VCaP (cell line): ENCODE measurements at regions not wholly inside any gene's neighbourhood (a gene's known extent, or its start where the extent isn't known, plus 50 kb on each side); places are given as distances from the start of the nearest gene placed in this dataset.

Source experiments
- H3K27ac ChIP-seq: fragments of 450-650 bp; 2 replicates; pipeline ENCODE4 v1.5.1; 2017
- TF ChIP-seq, protein P1 (sequence below): fragments of 450-650 bp; conservative IDR thresholded peaks from 2 replicates; pipeline ENCODE4 v1.5.1; 2017; ENCODE audit warnings: mild to moderate bottlenecking, moderate library complexity

DNA sequence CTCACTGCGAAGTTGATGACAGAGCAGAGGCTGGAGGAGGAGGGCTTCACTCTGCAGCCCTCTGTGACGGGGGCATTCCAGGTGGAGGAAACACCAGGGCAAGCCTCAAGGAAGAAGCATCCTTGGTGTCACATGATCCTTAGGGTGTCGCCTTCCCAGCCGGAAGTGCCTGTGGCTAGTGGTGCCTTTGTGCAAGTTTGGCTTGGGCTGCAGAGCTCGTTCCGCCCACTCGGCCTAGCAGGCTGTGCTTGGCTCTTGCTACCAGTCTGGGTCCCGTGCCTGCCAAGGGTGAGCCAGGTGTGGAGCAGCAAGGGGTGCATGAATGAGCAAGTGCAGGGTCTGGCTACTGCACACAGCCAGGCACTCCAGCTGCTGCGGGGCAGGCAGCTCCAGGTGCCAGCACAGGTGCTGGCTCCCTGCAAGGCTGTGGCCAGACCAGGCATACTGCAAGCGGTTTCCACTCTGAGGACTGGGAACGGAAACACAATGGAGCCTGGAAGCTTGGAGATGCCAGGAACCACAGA lies 325.3 kb upstream of the SMIM21 start:
- H3K27ac ChIP-seq = no peak overlapping the region
- TF ChIP-seq, protein P1, sequence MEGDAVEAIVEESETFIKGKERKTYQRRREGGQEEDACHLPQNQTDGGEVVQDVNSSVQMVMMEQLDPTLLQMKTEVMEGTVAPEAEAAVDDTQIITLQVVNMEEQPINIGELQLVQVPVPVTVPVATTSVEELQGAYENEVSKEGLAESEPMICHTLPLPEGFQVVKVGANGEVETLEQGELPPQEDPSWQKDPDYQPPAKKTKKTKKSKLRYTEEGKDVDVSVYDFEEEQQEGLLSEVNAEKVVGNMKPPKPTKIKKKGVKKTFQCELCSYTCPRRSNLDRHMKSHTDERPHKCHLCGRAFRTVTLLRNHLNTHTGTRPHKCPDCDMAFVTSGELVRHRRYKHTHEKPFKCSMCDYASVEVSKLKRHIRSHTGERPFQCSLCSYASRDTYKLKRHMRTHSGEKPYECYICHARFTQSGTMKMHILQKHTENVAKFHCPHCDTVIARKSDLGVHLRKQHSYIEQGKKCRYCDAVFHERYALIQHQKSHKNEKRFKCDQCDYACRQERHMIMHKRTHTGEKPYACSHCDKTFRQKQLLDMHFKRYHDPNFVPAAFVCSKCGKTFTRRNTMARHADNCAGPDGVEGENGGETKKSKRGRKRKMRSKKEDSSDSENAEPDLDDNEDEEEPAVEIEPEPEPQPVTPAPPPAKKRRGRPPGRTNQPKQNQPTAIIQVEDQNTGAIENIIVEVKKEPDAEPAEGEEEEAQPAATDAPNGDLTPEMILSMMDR = no peak

DNA sequence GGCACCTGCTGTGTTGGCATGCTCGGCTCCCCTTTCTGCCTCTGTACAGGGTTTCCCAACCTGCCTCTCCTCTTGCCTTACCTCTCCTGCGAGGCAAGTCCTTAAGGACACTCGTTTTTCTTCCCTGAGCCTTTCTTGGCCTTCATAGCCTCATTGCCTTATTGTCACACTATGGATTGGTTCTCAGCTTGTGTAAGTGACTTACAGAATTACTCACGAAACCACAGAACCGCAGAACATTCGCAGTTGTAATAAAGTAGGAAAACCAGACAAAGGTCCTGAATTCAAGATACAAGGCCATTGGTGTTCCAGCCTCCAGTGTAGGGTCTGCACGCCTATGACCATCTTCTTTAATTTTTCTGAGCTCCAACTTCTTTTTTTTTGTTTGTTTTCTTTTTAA lies 317.6 kb upstream of the SMIM21 start:
- TF ChIP-seq, protein P1 = no peak
- no peak overlapping the region for H3K27ac ChIP-seq

DNA sequence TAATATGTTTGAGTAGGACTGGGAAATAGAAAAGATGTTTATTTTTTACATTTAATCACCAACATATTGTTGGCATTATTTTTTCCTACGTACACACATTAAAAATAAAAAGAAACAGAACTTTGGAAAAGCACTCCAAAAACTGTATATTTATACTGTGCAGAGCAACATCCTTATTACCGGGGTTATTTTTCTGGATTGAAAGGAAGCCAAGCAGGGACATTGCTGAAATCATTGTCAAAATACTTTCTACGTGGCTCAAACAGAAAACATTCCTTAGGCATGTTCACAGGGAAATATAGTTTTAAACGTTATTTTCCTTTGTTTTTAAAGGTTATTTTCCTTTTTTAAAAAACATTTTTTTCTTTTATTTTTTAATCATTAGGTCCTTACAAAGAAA lies 315.0 kb upstream of the SMIM21 start:
- H3K27ac ChIP-seq = no peak overlapping the region
- TF ChIP-seq, protein P1 = no peak

DNA sequence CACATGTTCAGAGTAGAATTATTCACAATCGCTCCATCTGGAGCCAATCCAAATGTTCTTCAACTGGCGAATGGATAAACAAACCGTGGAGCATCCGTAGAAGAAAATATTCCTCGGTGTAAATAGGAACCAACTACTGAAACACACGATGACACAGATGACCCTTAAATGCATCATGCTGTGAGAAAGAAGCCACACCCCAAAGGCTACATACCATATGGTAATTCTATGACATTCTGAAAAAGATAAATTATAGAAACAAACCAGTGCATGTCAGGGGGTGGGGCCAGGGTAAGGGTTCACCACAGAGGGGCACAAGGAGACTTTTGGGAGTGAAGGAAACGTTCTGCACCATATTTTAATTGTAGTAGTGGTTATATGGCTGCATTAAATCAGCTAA lies 312.2 kb upstream of the SMIM21 start:
- no peak overlapping the region for H3K27ac ChIP-seq
- TF ChIP-seq, protein P1 = no peak

DNA sequence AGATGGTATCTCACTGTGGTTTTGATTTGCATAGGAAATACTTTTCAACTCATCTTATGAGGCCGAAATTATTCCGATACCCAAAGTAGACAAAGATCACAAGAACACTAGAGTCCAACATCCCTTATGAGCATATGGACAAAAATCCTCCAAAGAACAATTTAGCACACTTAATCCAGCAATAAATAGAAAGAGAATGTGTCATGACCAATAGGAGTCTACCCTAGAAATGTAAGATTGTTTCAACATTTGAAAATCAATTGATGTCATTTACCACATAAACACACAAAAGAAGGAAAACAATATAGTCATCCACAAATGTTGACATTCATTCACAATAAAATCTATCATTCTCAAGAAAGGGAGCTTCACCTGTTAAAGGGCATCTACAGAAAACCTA lies 307.8 kb upstream of the SMIM21 start:
- TF ChIP-seq, protein P1 = no peak

DNA sequence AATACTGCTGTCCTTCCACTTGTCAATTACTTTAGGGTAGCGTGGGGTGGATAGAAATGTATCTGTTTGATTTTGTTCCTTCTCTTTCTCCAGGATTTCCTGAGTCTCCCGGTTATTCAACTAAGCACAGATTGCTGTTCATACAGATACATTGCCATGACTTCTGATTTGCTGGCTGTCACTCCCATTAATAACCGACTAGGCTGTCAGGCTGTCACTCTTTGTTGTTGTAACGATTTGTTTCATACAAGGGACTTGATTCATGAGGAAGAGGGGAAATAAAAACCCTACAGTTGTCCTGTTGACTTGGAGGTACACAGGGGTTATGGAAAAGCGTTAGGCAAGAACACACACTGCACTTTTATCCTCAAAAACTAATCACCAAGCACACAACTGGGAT lies 302.7 kb upstream of the SMIM21 start:
- no peak overlapping the region for H3K27ac ChIP-seq
- TF ChIP-seq, protein P1 = no peak

More for the DNA sequence above, 307.8 kb upstream of the SMIM21 start:
- H3K27ac ChIP-seq = no peak overlapping the region

DNA sequence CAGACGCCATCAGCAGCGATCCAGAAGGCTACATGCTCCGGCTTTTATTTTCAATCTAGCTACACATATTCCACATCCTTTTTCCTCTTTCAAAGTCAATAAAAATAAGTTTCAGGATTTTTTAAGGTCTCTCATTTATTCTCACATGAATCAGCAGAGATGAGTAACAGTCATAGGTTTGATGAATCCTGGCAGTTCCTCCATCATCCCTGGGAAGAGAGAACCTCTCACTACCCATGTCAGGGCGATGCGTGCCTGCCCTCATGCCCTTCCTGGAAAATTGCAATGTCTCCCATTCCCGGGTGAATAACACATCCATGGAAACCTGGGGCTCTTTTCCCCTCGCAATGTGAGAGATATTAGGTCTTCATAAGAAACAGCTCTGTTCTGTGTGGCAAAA lies 301.1 kb upstream of the SMIM21 start:
- H3K27ac ChIP-seq = no peak overlapping the region
- TF ChIP-seq, protein P1 = no peak
